D721Med (cell line): ENCODE measurements at regions not wholly inside any gene's neighbourhood (a gene's known extent, or its start where the extent isn't known, plus 50 kb on each side); places are given as distances from the start of the nearest gene placed in this dataset.

Experiments used
- DNase-seq: peaks from one replicate; pipeline ENCODE4 v3.0.0; 2011; ENCODE audit warnings: low spot score; ENCODE audit not compliant: insufficient read length
- FAIRE-seq: peaks from 2 replicates; lab custom pipeline; 2011; peaks lifted over from hg19 to GRCh38; lab: Jason Lieb, UNC
- TF ChIP-seq, protein P1 (sequence below): IDR thresholded peaks from 2 replicates; pipeline ENCODE4 v1.5.1; 2012; ENCODE audit warnings: mild to moderate bottlenecking, control low read depth; ENCODE audit not compliant: insufficient read depth; ENCODE audit errors: missing control alignments

GRCh38 chr3:28669870-28670269, 321.2 kb upstream of the AZI2 start:
- TF ChIP-seq, protein P1, sequence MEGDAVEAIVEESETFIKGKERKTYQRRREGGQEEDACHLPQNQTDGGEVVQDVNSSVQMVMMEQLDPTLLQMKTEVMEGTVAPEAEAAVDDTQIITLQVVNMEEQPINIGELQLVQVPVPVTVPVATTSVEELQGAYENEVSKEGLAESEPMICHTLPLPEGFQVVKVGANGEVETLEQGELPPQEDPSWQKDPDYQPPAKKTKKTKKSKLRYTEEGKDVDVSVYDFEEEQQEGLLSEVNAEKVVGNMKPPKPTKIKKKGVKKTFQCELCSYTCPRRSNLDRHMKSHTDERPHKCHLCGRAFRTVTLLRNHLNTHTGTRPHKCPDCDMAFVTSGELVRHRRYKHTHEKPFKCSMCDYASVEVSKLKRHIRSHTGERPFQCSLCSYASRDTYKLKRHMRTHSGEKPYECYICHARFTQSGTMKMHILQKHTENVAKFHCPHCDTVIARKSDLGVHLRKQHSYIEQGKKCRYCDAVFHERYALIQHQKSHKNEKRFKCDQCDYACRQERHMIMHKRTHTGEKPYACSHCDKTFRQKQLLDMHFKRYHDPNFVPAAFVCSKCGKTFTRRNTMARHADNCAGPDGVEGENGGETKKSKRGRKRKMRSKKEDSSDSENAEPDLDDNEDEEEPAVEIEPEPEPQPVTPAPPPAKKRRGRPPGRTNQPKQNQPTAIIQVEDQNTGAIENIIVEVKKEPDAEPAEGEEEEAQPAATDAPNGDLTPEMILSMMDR, result no peak
- FAIRE-seq (peak; percentile 48), DNase-seq (no peak)

- FAIRE-seq (no peak), DNase-seq (no peak)
- TF ChIP-seq, protein P1, result no peak
Measured at GRCh38 chr3:28672406-28672805, 323.8 kb upstream of the AZI2 start.

- peak; percentile 64 for FAIRE-seq
- DNase-seq, result no peak
- TF ChIP-seq, protein P1, result no peak
Measured at GRCh38 chr3:28673446-28673845, 324.8 kb upstream of the AZI2 start.

DNA sequence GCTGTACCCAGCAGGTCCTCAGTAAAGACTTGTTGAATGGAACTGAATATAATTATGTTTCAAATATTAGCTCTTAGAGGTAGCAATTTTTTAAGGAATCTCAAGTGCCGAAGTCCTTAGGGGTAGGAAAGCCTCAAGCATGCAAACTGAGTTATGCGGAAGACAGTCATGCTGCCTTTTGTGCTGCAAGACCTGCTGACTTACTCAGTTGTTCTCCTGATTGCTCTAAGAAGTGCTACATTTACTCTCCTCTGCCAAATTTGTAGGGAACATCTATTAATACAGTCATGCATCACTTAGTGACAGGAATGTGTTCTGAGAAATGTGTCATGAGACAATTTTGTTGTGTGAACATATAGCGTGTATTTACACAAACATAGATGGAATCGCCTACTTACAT, 325.6 kb upstream of the AZI2 start:
- no peak for DNase-seq
- TF ChIP-seq, protein P1, result no peak
- no peak for FAIRE-seq

GRCh38 chr3:28677581-28677980, 329.0 kb upstream of the AZI2 start:
- no peak for FAIRE-seq
- TF ChIP-seq, protein P1, result no peak
- DNase-seq, result no peak

- FAIRE-seq, result no peak
- no peak for DNase-seq
- TF ChIP-seq, protein P1, result no peak
Measured at GRCh38 chr3:28678086-28678485, 329.5 kb upstream of the AZI2 start.

- TF ChIP-seq, protein P1, result no peak
- DNase-seq, result no peak
- no peak for FAIRE-seq
Measured at GRCh38 chr3:28680050-28680449, 331.4 kb upstream of the AZI2 start.
